Ishikawa (cell line): ENCODE measurements at regions not wholly inside any gene's neighbourhood (a gene's known extent, or its start where the extent isn't known, plus 50 kb on each side); places are given as distances from the start of the nearest gene placed in this dataset.
A peak's percentile ranks its signal among the peaks of the same experiment; 100 is the strongest.

ENCODE experiments used
- CEBPB ChIP-seq: IDR thresholded peaks from 2 replicates; pipeline ENCODE4 v1.6.1; 2012
- CREB1 ChIP-seq: IDR thresholded peaks from 2 replicates; pipeline ENCODE4 v1.6.1; 2012; ENCODE audit warnings: low read depth
- EGR1 ChIP-seq: IDR thresholded peaks from 2 replicates; pipeline ENCODE4 v1.6.1; 2012
- EP300 ChIP-seq: IDR thresholded peaks from 2 replicates; pipeline ENCODE4 v1.6.1; 2012; ENCODE audit warnings: borderline replicate concordance
- FOXM1 ChIP-seq: IDR thresholded peaks from 2 replicates; pipeline ENCODE4 v1.6.1; 2012; ENCODE audit warnings: low read depth, borderline replicate concordance
- NFIC ChIP-seq: IDR thresholded peaks from 2 replicates; pipeline ENCODE4 v1.6.1; 2012
- RAD21 ChIP-seq: IDR thresholded peaks from 2 replicates; pipeline ENCODE4 v1.6.1; 2012; ENCODE audit warnings: low read depth
- TAF1 ChIP-seq: IDR thresholded peaks from 2 replicates; pipeline ENCODE4 v1.6.1; 2012; ENCODE audit warnings: low read depth, mild to moderate bottlenecking
- TCF12 ChIP-seq: IDR thresholded peaks from 2 replicates; pipeline ENCODE4 v1.6.1; 2012; ENCODE audit warnings: low read depth
- TEAD4 ChIP-seq: IDR thresholded peaks from 2 replicates; pipeline ENCODE4 v1.6.1; 2012
- YY1 ChIP-seq: IDR thresholded peaks from 2 replicates; pipeline ENCODE4 v1.6.1; 2012; ENCODE audit warnings: low read depth
- ZBTB7A ChIP-seq: IDR thresholded peaks from 2 replicates; pipeline ENCODE4 v1.6.1; 2012; ENCODE audit warnings: low read depth
- TF ChIP-seq, protein P1 (sequence below): IDR thresholded peaks from 2 replicates; pipeline ENCODE4 v1.6.1; 2012
- TF ChIP-seq, protein P2 (sequence below): IDR thresholded peaks from 2 replicates; pipeline ENCODE4 v1.6.1; 2012
- TF ChIP-seq, protein P3 (sequence below): IDR thresholded peaks from 2 replicates; pipeline ENCODE4 v1.6.1; 2012; ENCODE audit warnings: low read depth, mild to moderate bottlenecking

DNA sequence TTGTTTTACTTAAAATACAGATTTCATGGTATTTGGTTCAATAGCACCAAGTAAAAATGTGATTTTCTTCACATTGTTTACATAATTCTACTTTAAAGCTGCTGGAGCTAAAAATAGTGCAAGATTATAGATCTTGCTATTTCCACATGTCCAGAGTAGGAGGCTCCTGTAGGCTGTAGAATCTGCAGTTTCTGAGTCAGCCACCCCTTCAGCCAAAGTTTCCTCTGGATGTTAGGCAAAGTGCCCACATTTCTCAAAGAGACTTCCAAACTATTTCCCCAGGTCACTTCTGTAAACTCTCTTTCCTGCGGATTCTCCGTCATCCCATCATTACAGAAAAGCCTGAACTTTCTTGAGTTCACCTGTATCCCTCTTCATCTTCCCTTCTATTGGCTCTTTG lies 342.5 kb upstream of the FSTL5 start:
- no peak for TF ChIP-seq TCF12
- no peak for TF ChIP-seq TEAD4

DNA sequence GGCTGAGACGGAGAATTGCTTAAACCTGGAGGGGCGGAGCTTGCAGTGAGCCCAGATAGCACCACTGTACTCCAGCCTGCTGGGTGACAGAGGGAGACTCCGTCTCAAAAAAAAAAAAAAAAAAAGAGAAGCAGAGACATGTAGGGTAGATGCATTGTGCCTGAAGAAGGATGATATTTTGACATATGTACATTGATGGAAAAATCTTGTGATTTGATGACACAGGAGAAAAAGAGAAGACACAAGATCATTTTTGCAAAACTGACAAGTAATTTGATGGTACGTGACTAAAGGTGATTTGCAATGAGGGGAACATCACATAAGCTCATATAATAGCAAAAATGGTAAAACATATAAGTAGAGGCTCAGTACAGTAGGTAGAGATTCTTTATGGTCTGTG lies 340.1 kb upstream of the FSTL5 start:
- TF ChIP-seq EP300 (no peak), ZBTB7A (no peak), FOXM1 (no peak), CREB1 (no peak), TCF12 (no peak), RAD21 (no peak), TAF1 (no peak), EGR1 (no peak), TEAD4 (no peak)
- TF ChIP-seq, protein P1, sequence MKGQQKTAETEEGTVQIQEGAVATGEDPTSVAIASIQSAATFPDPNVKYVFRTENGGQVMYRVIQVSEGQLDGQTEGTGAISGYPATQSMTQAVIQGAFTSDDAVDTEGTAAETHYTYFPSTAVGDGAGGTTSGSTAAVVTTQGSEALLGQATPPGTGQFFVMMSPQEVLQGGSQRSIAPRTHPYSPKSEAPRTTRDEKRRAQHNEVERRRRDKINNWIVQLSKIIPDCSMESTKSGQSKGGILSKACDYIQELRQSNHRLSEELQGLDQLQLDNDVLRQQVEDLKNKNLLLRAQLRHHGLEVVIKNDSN = no peak
- TF ChIP-seq, protein P2, sequence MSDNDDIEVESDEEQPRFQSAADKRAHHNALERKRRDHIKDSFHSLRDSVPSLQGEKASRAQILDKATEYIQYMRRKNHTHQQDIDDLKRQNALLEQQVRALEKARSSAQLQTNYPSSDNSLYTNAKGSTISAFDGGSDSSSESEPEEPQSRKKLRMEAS = no peak

DNA sequence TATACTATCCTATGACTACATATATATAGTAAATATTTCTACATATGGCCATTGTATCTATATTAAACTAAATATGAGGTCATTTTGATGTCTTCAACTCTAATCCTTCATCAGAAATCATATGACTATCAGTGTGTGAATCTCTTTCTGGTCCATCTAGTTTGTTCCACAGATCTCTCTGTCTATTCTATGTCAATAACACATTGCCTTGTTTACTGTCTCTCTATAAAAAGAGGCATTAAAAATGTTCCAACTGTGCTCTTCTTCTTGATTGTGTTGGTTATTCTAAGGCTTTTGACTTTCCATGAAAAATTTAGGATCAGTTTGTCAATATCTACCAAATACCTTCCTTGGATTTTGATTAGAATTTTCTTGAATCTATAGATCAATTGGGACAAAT lies 338.3 kb upstream of the FSTL5 start:
- no peak for TF ChIP-seq EP300
- TF ChIP-seq TEAD4 = no peak
- TF ChIP-seq TCF12 = no peak
- no peak for TF ChIP-seq CREB1

DNA sequence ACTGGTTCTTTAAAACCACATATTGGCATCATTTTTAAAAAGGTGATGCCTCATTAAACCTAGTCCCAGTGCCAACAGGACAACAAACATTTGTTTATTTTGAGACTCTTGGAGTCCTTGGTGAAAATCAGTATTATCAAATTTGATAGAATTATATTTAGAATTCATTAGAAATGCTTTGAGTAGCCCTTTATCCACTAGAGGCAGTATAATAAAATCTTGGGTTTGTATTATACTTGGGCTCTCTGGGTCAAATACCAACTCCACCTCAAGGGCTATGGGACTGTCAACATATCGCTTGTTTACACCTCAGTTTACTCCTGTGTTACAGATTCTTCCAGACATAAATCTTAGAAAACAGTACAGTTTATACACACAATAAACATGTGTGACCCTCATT lies 335.7 kb upstream of the FSTL5 start:
- TF ChIP-seq NFIC = no peak
- TF ChIP-seq, protein P3, sequence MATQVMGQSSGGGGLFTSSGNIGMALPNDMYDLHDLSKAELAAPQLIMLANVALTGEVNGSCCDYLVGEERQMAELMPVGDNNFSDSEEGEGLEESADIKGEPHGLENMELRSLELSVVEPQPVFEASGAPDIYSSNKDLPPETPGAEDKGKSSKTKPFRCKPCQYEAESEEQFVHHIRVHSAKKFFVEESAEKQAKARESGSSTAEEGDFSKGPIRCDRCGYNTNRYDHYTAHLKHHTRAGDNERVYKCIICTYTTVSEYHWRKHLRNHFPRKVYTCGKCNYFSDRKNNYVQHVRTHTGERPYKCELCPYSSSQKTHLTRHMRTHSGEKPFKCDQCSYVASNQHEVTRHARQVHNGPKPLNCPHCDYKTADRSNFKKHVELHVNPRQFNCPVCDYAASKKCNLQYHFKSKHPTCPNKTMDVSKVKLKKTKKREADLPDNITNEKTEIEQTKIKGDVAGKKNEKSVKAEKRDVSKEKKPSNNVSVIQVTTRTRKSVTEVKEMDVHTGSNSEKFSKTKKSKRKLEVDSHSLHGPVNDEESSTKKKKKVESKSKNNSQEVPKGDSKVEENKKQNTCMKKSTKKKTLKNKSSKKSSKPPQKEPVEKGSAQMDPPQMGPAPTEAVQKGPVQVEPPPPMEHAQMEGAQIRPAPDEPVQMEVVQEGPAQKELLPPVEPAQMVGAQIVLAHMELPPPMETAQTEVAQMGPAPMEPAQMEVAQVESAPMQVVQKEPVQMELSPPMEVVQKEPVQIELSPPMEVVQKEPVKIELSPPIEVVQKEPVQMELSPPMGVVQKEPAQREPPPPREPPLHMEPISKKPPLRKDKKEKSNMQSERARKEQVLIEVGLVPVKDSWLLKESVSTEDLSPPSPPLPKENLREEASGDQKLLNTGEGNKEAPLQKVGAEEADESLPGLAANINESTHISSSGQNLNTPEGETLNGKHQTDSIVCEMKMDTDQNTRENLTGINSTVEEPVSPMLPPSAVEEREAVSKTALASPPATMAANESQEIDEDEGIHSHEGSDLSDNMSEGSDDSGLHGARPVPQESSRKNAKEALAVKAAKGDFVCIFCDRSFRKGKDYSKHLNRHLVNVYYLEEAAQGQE = no peak
- TF ChIP-seq FOXM1 = no peak
- TF ChIP-seq RAD21 = peak; percentile 26; the same call in 1 of the 2 replicates
- no peak for TF ChIP-seq ZBTB7A

DNA sequence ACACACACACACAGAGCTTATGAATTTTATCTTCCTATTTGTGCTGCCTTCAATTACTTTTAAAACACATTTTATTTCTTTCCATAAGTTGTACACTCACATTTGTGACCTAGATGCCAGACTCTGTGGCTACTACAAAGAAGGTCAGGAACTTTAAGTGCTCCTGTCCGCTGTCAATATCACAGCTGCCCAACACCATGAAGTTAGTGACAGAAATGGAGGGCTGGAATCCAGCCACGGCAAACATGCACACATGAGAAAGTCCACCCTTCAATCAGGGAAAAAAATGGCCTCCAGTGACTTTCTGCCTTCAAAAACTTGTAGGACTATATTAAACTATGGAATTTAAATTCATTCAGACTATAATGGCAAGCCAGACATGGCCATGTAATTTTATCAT lies 334.4 kb upstream of the FSTL5 start:
- TF ChIP-seq YY1 (no peak), TCF12 (no peak), EP300 (no peak), TEAD4 (no peak), CREB1 (no peak), CEBPB (no peak), TAF1 (no peak), RAD21 (no peak), NFIC (no peak), ZBTB7A (no peak), FOXM1 (no peak), EGR1 (no peak)
- TF ChIP-seq, protein P3 = no peak
- TF ChIP-seq, protein P2 = no peak
- TF ChIP-seq, protein P1 = no peak

DNA sequence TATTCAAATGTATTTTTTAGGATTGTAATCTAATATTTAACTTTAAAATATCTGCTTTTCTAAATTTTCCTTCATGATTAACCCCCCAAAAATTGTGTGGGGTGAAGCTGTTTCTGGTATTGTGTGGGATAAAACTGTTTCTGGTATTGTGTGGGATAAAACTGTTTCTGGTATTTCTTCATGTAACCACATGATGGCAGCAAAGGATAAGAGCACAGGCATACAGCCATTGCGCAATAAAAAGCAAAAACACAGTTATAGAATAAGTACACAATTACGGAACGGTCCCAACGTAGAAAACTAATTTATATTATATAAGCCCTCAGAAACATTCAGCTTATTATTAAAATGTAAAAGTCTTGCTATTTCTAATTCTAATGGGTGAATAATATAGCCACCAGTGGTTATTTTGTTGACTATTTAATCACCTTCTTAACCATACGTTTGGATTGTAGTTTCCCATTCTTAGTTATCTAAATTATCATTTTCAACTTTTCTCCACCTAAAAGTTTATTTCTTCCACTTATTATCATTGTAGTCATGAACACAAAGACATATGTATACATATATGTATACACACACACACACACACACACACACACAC lies 333.9 kb upstream of the FSTL5 start:
- TF ChIP-seq TEAD4 = 0 out of 2 replicates have a peak, but pooled peaks have one; percentile 26
- TF ChIP-seq, protein P2 = no peak
- TF ChIP-seq RAD21 = peak; percentile 99
- TF ChIP-seq, protein P3 = no peak
- TF ChIP-seq EP300 = no peak
- TF ChIP-seq CEBPB = peak; percentile 100
- no peak for TF ChIP-seq TAF1
